GM18499 (cell line): ENCODE measurements at regions not wholly inside any gene's neighbourhood (a gene's known extent, or its start where the extent isn't known, plus 50 kb on each side); places are given as distances from the start of the nearest gene placed in this dataset.

ENCODE experiments used
- ATAC-seq: cut with Tn5 transposase; IDR thresholded peaks from one replicate; pipeline ENCODE4 v1.9.1; 2021; ENCODE audit warnings: moderate number of reproducible peaks; ENCODE audit not compliant: insufficient read depth, unreplicated experiment

GRCh38 chr2:217095511-217096205 is 235.8 kb upstream of the TNP1 start:
- ATAC-seq, result no peak

DNA sequence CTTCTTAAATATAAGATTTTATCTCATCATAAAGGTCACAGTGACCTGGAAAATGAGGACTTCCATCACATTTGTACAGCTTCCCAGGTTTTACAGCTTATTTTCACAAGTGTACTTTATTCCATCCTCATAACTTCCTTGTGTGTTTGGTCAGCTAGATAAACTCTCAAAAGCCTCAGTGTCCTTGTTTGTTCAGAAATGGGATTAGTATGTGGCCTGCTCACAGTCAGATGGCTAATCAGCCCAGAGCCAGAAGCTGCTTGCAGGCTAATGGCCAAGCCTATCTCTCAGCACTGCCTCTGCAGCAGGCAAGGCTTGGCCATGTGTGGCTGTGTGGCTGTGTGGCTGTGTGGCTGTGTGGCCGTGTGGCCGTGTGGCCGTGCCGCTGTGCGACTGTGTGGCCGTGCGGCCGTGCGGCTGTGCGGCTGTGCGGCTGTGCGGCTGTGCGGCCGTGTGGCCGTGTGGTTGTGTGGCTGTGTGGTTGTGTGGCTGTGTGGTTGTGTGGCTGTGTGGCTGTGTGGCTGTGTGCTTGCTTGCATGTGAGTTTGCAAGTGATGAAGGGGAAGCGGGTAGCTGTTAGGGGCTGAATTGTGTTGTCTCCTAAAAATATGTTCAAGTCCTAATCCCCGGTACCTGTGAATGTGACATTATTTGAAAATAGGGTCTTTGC is 233.0 kb upstream of the TNP1 start:
- no peak for ATAC-seq

DNA sequence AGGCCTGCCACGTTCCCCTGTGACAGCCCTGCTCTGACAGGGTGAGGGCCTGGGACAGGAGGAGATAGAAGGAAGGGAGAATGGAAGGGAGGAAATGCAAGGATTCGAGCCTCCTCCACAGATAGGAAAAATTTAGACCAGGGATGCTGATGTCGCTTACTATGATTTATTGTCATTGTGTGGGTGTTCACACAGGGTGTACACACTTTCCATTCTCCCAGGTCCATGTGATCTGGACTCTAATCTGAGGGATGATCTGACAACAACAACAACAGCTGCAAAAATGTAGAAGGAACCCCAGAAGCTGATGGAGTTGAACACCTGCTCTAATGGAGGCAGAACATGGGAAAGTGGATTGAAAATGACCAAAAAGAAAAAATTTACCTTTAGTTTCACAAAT is 231.7 kb upstream of the TNP1 start:
- ATAC-seq, result no peak

GRCh38 chr2:217090884-217091283 is 231.0 kb upstream of the TNP1 start:
- ATAC-seq, result no peak

DNA sequence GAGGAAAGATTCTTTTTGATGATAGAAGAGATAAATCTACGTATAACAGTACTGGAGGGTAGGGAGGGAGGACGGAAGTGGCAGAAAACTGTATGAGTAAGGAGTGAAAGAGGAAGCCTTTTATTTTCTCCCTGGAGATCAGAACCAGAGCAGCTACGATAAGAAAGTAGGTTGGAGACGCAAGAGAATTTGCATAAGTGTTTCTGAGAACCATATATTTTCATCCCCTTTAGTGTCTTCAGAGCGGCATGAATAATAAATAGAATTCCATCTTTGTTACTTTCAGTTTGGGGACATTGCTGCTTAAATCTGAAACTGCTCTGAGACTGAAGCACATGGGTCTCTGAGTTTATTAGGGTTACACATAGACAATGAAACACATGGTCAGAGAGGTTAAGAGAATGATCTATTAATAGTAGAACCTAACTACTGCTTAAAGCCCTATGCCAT is 230.2 kb upstream of the TNP1 start:
- ATAC-seq, result peak; percentile 70

- no peak for ATAC-seq
Observed at GRCh38 chr2:217086718-217087117, 226.9 kb upstream of the TNP1 start.

DNA sequence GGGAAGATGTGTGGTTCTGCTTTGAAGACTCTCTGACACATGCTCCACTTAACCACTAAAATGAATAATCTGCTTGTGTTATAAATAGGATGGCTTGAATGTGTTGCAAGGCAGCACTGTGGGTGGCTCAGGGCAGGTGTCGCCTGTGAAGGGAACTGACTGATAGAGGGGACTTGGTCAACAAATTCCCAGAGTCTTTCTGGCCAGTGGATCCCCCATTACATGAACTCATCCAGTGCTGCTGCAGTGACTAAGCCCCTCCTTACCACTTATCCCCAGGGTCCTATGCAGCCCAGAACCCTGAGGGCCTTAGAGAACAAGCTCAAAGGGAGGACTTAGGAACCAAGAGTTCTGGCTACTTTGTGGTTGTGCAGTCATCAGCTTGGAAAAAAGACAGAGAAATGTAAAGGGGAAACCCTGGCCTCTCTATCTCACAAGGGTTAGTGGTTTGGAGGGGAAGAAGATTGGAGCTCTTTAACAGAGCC is 226.2 kb upstream of the TNP1 start:
- ATAC-seq, result peak; percentile 34

- no peak for ATAC-seq
Observed at GRCh38 chr2:217085543-217085942, 225.7 kb upstream of the TNP1 start.

DNA sequence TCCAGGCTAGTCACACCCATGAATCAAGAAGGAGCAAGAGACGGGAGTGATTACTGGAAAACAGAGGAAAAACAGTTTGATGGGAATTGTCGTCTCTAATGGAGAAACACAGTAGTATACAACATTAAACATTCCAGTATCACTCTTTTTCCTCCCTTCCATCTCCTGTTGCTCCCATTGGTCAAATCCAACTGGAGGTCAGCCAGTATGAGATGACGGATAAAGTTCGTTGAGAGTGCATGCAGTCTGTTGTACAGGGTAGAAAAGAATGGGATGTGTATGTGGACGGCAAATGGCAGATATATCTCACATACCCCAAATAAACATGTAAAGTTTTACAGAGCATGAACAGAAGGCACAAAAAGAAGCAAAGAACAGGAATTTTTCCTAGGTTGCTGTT is 221.9 kb upstream of the TNP1 start:
- ATAC-seq, result no peak

DNA sequence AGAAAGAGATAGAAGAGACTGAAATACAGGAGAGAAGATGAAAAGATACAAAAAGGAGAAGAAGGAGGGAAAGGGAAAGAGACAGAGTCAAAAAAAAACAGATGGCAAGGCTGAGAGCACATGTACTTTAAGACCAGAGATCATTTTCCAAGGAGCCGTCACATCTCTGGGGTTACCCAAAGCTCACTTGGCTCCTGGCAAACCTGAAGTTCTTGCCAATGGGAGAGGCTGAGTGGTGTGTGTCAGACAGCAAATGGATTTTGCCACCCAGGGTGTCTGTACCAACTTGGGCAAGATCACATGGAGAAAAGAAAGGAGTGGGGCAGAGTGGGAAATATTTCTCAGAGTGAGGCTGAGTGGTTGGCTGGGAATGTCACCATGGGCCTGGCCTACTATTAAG is 219.3 kb upstream of the TNP1 start:
- ATAC-seq, result no peak

GRCh38 chr2:217077831-217078407 is 218.1 kb upstream of the TNP1 start:
- ATAC-seq, result no peak

DNA sequence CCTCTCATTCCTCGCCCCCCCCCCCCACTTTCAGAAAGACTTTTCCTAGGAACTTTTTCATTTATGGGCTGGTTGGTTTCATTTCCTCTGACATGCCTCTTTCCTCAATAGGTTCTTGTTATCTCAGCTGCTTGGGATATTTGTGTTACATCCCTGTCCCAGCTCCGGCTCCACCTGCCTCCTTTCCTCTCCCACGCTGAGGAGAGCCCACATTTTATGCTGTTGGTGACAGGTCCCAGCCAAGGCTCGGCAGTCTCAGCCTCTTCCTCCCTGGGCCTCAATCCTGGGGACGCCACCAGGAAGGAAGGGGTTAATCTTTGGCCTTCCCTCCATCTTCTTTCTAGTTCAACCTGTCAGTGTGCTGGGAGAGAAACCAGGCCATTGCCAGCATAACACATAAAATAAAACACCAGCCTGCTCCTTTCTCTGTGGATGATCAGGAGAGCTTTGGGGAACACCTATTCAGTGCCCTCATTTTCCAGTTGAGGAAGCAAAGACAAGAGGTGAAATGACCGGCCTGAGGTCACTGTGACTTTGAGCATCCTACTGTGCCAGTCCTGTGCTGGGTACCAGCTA is 216.9 kb upstream of the TNP1 start:
- ATAC-seq, result no peak

- no peak for ATAC-seq
Observed at GRCh38 chr2:217076058-217076435, 216.2 kb upstream of the TNP1 start.

- ATAC-seq, result no peak
Observed at GRCh38 chr2:217075268-217076057, 215.6 kb upstream of the TNP1 start.

GRCh38 chr2:217074576-217075255 is 214.9 kb upstream of the TNP1 start:
- no peak for ATAC-seq

DNA sequence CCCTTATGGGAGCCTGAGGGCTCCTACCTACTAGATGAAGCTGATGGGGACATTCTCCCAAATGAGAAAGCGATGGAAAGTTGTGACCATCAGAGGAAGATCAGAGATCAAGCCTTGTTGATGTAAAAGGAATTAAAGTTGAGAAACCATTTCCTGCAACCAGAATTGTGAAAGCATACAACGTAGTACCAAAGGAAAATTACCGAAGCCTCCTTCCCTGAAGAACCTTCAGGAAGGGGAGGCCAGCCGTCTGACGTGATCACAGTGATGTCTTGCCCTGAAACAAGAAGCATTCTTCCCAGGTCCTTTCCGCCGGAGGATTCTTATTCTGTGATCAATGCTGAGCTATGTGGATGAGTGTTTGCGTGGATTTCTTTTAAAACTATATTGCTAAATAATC is 211.6 kb upstream of the TNP1 start:
- no peak for ATAC-seq

DNA sequence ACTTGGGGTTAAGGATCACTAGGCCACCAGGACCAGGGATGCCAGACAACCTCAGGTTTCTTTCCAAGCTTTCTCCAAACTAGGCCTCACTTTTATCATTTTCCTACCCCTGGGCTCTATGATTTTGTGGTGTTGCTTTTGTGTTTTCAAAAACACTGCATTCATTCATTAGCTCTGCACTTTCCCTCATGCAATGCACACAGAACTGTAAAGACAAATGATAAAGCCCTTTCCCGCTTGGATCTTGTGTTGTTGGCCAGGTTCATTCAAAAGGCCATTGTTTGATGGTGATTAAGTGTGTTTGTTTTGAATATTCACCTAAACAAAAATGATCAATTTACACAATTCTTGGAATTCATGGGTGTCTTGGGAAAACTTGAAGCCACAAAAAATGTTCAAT is 210.7 kb upstream of the TNP1 start:
- no peak for ATAC-seq

DNA sequence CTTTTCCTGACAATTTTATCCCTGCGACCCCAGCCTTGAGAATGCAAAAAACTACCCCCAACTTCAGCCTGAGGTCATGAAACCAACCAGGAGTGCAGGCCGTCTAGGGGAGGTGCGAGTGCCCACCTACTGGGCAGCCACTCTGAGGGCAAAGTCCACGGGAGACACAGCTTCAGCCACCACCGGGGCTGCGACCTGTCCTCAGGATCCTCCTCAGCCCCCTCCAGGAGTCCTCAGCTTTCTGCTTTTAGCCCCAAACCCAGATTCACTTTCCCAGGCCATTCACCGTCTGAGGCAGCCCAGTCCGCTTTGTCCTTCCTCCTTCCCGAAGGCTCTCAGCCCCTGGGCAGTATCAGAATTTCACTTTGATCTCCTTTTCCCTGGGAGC is 210.2 kb upstream of the TNP1 start:
- no peak for ATAC-seq

- ATAC-seq, result no peak
Observed at GRCh38 chr2:217069263-217070042, 209.6 kb upstream of the TNP1 start.
